Liver (tissue), 3 donors: ENCODE measurements at regions not wholly inside any gene's neighbourhood (a gene's known extent, or its start where the extent isn't known, plus 50 kb on each side); places are given as distances from the start of the nearest gene placed in this dataset.

ENCODE experiments used
- YY1 ChIP-seq: IDR thresholded peaks from 2 replicates; pipeline ENCODE4 v1.6.1; 2016; ENCODE audit warnings: antibody characterized with exemption, mild to moderate bottlenecking
- TF ChIP-seq, protein P1 (sequence below): fragments of 150-350 bp; IDR thresholded peaks from 2 replicates; pipeline ENCODE4 v1.5.1; 2017; ENCODE audit warnings: improper control_type of control experiment, low read depth, low read length; ENCODE audit not compliant: missing input control
- TF ChIP-seq, protein P2 (sequence below): IDR thresholded peaks from 2 replicates; pipeline ENCODE4 v1.6.1; 2016; ENCODE audit warnings: antibody characterized with exemption, mild to moderate bottlenecking
- TF ChIP-seq, protein P3 (sequence below): IDR thresholded peaks from 2 replicates; pipeline ENCODE4 v1.6.1; 2016; ENCODE audit warnings: antibody characterized with exemption
- TF ChIP-seq, protein P4 (sequence below): IDR thresholded peaks from 2 replicates; pipeline ENCODE4 v1.6.1; 2016; ENCODE audit warnings: antibody characterized with exemption
- donor health status: healthy.
- donor health status: healthy.

DNA sequence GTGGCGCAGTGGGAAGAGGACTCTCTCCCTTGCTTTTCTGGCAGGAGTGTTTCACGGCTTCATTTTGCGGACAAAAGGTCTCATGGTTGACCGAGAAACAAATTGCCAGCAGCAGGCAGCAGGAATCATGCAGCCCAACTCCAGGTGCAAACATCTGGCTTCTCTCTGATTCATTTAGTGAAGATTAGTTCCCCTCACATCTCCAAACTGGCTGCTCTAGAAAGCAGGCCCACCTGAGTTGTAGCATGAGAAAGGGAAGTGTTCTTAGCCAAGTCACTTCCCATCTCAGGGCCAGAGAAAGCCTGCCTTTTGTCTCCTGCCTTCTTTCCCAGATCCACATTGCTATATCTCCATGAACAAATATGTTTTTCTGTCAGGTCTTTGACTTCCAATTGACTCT, 120.8 kb upstream of the CCDC196 start:
- TF ChIP-seq, protein P1, sequence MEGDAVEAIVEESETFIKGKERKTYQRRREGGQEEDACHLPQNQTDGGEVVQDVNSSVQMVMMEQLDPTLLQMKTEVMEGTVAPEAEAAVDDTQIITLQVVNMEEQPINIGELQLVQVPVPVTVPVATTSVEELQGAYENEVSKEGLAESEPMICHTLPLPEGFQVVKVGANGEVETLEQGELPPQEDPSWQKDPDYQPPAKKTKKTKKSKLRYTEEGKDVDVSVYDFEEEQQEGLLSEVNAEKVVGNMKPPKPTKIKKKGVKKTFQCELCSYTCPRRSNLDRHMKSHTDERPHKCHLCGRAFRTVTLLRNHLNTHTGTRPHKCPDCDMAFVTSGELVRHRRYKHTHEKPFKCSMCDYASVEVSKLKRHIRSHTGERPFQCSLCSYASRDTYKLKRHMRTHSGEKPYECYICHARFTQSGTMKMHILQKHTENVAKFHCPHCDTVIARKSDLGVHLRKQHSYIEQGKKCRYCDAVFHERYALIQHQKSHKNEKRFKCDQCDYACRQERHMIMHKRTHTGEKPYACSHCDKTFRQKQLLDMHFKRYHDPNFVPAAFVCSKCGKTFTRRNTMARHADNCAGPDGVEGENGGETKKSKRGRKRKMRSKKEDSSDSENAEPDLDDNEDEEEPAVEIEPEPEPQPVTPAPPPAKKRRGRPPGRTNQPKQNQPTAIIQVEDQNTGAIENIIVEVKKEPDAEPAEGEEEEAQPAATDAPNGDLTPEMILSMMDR: no peak
- TF ChIP-seq, protein P2, sequence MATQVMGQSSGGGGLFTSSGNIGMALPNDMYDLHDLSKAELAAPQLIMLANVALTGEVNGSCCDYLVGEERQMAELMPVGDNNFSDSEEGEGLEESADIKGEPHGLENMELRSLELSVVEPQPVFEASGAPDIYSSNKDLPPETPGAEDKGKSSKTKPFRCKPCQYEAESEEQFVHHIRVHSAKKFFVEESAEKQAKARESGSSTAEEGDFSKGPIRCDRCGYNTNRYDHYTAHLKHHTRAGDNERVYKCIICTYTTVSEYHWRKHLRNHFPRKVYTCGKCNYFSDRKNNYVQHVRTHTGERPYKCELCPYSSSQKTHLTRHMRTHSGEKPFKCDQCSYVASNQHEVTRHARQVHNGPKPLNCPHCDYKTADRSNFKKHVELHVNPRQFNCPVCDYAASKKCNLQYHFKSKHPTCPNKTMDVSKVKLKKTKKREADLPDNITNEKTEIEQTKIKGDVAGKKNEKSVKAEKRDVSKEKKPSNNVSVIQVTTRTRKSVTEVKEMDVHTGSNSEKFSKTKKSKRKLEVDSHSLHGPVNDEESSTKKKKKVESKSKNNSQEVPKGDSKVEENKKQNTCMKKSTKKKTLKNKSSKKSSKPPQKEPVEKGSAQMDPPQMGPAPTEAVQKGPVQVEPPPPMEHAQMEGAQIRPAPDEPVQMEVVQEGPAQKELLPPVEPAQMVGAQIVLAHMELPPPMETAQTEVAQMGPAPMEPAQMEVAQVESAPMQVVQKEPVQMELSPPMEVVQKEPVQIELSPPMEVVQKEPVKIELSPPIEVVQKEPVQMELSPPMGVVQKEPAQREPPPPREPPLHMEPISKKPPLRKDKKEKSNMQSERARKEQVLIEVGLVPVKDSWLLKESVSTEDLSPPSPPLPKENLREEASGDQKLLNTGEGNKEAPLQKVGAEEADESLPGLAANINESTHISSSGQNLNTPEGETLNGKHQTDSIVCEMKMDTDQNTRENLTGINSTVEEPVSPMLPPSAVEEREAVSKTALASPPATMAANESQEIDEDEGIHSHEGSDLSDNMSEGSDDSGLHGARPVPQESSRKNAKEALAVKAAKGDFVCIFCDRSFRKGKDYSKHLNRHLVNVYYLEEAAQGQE: no peak
- TF ChIP-seq YY1: no peak
- TF ChIP-seq, protein P3, sequence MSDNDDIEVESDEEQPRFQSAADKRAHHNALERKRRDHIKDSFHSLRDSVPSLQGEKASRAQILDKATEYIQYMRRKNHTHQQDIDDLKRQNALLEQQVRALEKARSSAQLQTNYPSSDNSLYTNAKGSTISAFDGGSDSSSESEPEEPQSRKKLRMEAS: no peak
- TF ChIP-seq, protein P4, sequence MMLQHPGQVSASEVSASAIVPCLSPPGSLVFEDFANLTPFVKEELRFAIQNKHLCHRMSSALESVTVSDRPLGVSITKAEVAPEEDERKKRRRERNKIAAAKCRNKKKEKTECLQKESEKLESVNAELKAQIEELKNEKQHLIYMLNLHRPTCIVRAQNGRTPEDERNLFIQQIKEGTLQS: no peak
